ENCODE measurements at regions not wholly inside any gene's neighbourhood (a gene's known extent, or its start where the extent isn't known, plus 50 kb on each side); places are given as distances from the start of the nearest gene placed in this dataset.

GRCh38 chr2:207405150-207405549 lies 124.6 kb upstream of the CREB1 start:
- no peak for TF ChIP-seq CTCF (IDR thresholded peaks at IDR 0.05)
- TF ChIP-seq POLR2A (IDR thresholded peaks at IDR 0.05), result no peak
